HG02678 (cell line): ENCODE measurements at regions not wholly inside any gene's neighbourhood (a gene's known extent, or its start where the extent isn't known, plus 50 kb on each side); places are given as distances from the start of the nearest gene placed in this dataset.

Experiments
- ATAC-seq: cut with Tn5 transposase; IDR thresholded peaks from one replicate; pipeline ENCODE4 v1.9.1; 2021; ENCODE audit warnings: mild to moderate bottlenecking, moderate library complexity; ENCODE audit not compliant: unreplicated experiment

GRCh38 chr13:91297503-91297902 lies 50.0 kb upstream of the MIR17HG start:
- no peak for ATAC-seq
